Right hindlimb (tissue), 1 donor: ENCODE measurements at regions not wholly inside any gene's neighbourhood (a gene's known extent, or its start where the extent isn't known, plus 50 kb on each side); places are given as distances from the start of the nearest gene placed in this dataset.
A peak's percentile ranks its signal among the peaks of the same experiment; 100 is the strongest.
"Not testable (repeated sequence)": the region's sequence is repeated elsewhere in the genome, so short reads cannot be mapped to it uniquely, and the experiment has no call there.

Experiments used
- DNase-seq: peaks from one replicate; pipeline ENCODE4 v3.0.0-alpha.2; 2018

- not testable (repeated sequence) for DNase-seq
Observed at GRCh38 chr21:18096413-18096812, 148.2 kb upstream of the CHODL start.

GRCh38 chr21:18089786-18090185 lies 154.8 kb upstream of the CHODL start:
- no peak for DNase-seq

- no peak for DNase-seq
Observed at GRCh38 chr21:18070392-18070791, 174.2 kb upstream of the CHODL start.

- DNase-seq, result no peak
Observed at GRCh38 chr21:18069875-18070274, 174.8 kb upstream of the CHODL start.

- no peak for DNase-seq
Observed at GRCh38 chr21:18060402-18060801, 184.2 kb upstream of the CHODL start.

GRCh38 chr21:18058731-18059398 lies 185.8 kb upstream of the CHODL start:
- DNase-seq, result no peak

- no peak for DNase-seq
Observed at GRCh38 chr21:18053151-18053550, 191.5 kb upstream of the CHODL start.

GRCh38 chr21:18049461-18049860 lies 195.2 kb upstream of the CHODL start:
- no peak for DNase-seq

GRCh38 chr21:18041012-18041411 lies 203.6 kb upstream of the CHODL start:
- peak; percentile 27 for DNase-seq

- no peak for DNase-seq
Observed at GRCh38 chr21:18030248-18030647, 211.1 kb upstream of the C21orf91 start.

- DNase-seq, result no peak
Observed at GRCh38 chr21:18026359-18026758, 207.2 kb upstream of the C21orf91 start.

GRCh38 chr21:18023711-18024110 lies 204.6 kb upstream of the C21orf91 start:
- no peak for DNase-seq

GRCh38 chr21:18023157-18023556 lies 204.0 kb upstream of the C21orf91 start:
- DNase-seq, result peak; percentile 69

GRCh38 chr21:18007121-18007520 lies 188.0 kb upstream of the C21orf91 start:
- DNase-seq, result no peak

GRCh38 chr21:18006691-18007090 lies 187.5 kb upstream of the C21orf91 start:
- no peak for DNase-seq

- DNase-seq, result no peak
Observed at GRCh38 chr21:18002393-18002792, 183.2 kb upstream of the C21orf91 start.

- peak; percentile 31 for DNase-seq
Observed at GRCh38 chr21:18000981-18001686, 182.0 kb upstream of the C21orf91 start.

- not testable (repeated sequence) for DNase-seq
Observed at GRCh38 chr21:17998599-17998998, 179.4 kb upstream of the C21orf91 start.

GRCh38 chr21:17989780-17990179 lies 170.6 kb upstream of the C21orf91 start:
- no peak for DNase-seq

- peak; percentile 21 for DNase-seq
Observed at GRCh38 chr21:17988102-17988437, 168.9 kb upstream of the C21orf91 start.

GRCh38 chr21:17987382-17988101 lies 168.4 kb upstream of the C21orf91 start:
- peak; percentile 32 for DNase-seq

GRCh38 chr21:17981060-17981740 lies 162.0 kb upstream of the C21orf91 start:
- peak; percentile 44 for DNase-seq

GRCh38 chr21:17979763-17980162 lies 160.6 kb upstream of the C21orf91 start:
- DNase-seq, result no peak
